Brain microvascular endothelial cell (primary cell): ENCODE measurements at regions not wholly inside any gene's neighbourhood (a gene's known extent, or its start where the extent isn't known, plus 50 kb on each side); places are given as distances from the start of the nearest gene placed in this dataset.

Experiments used
- DNase-seq: peaks from one replicate; pipeline ENCODE4 v3.0.0-alpha.2; 2020
- H3K27ac ChIP-seq: fragments of 250-450 bp; sonication (Bioruptor Pico); 2 replicates; pipeline ENCODE4 v1.5.1; 2020; ENCODE audit warnings: mild to moderate bottlenecking, moderate library complexity
- H3K27me3 ChIP-seq: fragments of 250-450 bp; sonication (Bioruptor Pico); replicated peaks from 2 replicates; pipeline ENCODE4 v1.5.1; 2020; ENCODE audit warnings: mild to moderate bottlenecking
- H3K36me3 ChIP-seq: fragments of 250-450 bp; sonication (Bioruptor Pico); replicated peaks from 2 replicates; pipeline ENCODE4 v1.5.1; 2020; ENCODE audit warnings: mild to moderate bottlenecking
- H3K4me3 ChIP-seq: 2 replicates; pipeline ENCODE4 v1.5.1; 2011; ENCODE audit warnings: low read depth, mild to moderate bottlenecking, control low read depth, low read length, moderate library complexity
- in situ Hi-C: cut with HindIII; loops from 2 replicates; pipeline ENCODE4 v1.10.0; 2017; ENCODE audit warnings: low sequenced_read_pairs, low pct_ligation_motif_present
- TF ChIP-seq, protein P1 (sequence below): IDR thresholded peaks from 2 replicates; pipeline ENCODE4 v1.5.1; 2011; ENCODE audit warnings: low read depth, mild to moderate bottlenecking, moderate library complexity, low read length, control low read depth, inconsistent platforms; ENCODE audit errors: missing control alignments

- Histone ChIP-seq H3K27ac (no peak overlapping the region), H3K27me3 (no peaks in the 10 kb centered on the region), H3K36me3 (no peaks in the 10 kb centered on the region), H3K4me3 (no peak overlapping the region)
- in situ Hi-C loops, result no loop called here
- DNase-seq, result no peak
- TF ChIP-seq, protein P1, sequence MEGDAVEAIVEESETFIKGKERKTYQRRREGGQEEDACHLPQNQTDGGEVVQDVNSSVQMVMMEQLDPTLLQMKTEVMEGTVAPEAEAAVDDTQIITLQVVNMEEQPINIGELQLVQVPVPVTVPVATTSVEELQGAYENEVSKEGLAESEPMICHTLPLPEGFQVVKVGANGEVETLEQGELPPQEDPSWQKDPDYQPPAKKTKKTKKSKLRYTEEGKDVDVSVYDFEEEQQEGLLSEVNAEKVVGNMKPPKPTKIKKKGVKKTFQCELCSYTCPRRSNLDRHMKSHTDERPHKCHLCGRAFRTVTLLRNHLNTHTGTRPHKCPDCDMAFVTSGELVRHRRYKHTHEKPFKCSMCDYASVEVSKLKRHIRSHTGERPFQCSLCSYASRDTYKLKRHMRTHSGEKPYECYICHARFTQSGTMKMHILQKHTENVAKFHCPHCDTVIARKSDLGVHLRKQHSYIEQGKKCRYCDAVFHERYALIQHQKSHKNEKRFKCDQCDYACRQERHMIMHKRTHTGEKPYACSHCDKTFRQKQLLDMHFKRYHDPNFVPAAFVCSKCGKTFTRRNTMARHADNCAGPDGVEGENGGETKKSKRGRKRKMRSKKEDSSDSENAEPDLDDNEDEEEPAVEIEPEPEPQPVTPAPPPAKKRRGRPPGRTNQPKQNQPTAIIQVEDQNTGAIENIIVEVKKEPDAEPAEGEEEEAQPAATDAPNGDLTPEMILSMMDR, result no peak
These were observed 1242.6 kb downstream of the DIAPH3 start for GRCh38 chr13:58921129-58921528.

- H3K4me3 ChIP-seq, result no peak overlapping the region
- no peaks in the 10 kb centered on the region for H3K36me3 ChIP-seq
- DNase-seq, result no peak
- no peaks in the 10 kb centered on the region for H3K27me3 ChIP-seq
- in situ Hi-C loops, result no loop called here
- no peak overlapping the region for H3K27ac ChIP-seq
- TF ChIP-seq, protein P1, result no peak
These were observed 1236.9 kb downstream of the DIAPH3 start for GRCh38 chr13:58926858-58927257.

DNA sequence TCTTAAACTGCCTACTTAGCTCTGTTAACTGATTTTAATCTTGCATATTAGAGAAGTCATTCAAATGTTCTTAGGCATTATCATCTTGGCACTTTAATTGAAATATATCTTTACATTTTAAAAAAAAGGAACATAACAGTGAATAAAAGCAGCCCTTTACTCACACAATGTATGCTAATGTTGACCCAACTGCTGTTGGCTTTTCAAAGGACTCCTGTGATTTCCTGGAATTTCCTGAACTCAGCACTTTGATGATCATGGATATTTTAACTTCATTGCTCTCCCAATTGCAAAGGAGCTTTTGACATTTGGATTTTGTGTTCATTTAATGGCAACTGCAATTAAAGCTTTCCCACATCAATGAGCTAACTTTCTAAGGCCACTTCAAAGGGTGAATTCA lies 1230.3 kb downstream of the DIAPH3 start:
- DNase-seq, result no peak
- no peaks in the 10 kb centered on the region for H3K27me3 ChIP-seq
- H3K4me3 ChIP-seq, result no peak overlapping the region
- in situ Hi-C loops, result no loop called here
- TF ChIP-seq, protein P1, result no peak
- H3K36me3 ChIP-seq, result no peaks in the 10 kb centered on the region
- H3K27ac ChIP-seq, result no peak overlapping the region

- no peak overlapping the region for H3K27ac ChIP-seq
- no peak for DNase-seq
- in situ Hi-C loops, result no loop called here
- H3K36me3 ChIP-seq, result no peaks in the 10 kb centered on the region
- H3K27me3 ChIP-seq, result no peaks in the 10 kb centered on the region
- no peak overlapping the region for H3K4me3 ChIP-seq
- TF ChIP-seq, protein P1, result no peak
These were observed 1228.0 kb downstream of the DIAPH3 start for GRCh38 chr13:58935689-58936088.

GRCh38 chr13:58946274-58946673 lies 1217.5 kb downstream of the DIAPH3 start:
- Histone ChIP-seq H3K36me3 (no peaks in the 10 kb centered on the region), H3K27ac (no peak overlapping the region), H3K4me3 (no peak overlapping the region), H3K27me3 (no peaks in the 10 kb centered on the region)
- DNase-seq, result no peak
- in situ Hi-C loops, result no loop called here
- TF ChIP-seq, protein P1, result no peak

DNA sequence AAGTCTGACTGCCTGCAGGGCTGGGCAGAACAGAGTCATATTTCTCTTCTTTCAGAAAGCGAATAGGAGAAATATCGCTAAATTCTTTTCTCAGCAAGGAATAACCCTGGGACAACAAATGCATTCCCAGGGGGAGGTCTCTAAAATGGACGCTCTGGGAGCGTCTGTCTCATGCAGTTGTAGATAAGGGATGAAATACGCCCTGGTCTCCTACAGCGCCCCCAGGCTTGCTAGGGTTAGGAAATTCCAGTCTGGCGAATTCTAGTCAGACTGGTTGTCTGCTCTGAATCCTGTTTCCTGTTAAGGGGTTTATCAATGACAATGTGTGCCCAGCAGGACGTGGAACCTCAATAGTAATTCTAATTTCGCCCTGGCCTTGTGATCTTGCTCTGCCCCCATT lies 1214.1 kb downstream of the DIAPH3 start:
- in situ Hi-C loops, result no loop called here
- no peaks in the 10 kb centered on the region for H3K36me3 ChIP-seq
- H3K27me3 ChIP-seq, result no peaks in the 10 kb centered on the region
- no peak overlapping the region for H3K27ac ChIP-seq
- no peak for DNase-seq
- H3K4me3 ChIP-seq, result no peak overlapping the region
- TF ChIP-seq, protein P1, result no peak
